NCI-H2029 treated with DMSO at 0.1 percent for 48 hours (cell line): ENCODE measurements at regions not wholly inside any gene's neighbourhood (a gene's known extent, or its start where the extent isn't known, plus 50 kb on each side); places are given as distances from the start of the nearest gene placed in this dataset.

Experiments
- DNase-seq: peaks from one replicate; lab custom pipeline; 2025; lab: John Stamatoyannopoulos, UW

DNA sequence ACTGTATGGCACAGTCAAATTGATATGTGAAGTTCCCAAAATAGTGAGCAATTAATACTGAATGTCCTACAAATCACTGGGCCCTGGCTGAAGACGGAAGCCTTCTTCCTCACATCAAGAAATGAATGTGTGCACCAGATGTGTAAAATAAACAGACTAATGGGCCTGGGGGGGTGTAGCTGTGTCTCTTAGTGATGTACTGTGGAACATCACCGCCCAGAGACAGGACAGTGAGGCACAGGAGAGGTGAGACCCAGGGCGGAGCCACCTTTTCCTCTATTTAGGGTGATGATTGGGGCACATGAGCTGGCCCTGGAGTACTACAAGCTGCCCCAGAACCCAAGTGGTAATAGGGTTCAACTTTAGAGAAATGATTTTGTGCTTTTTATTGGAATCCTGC is 368.5 kb upstream of the ARID1B start:
- DNase-seq = no peak

DNA sequence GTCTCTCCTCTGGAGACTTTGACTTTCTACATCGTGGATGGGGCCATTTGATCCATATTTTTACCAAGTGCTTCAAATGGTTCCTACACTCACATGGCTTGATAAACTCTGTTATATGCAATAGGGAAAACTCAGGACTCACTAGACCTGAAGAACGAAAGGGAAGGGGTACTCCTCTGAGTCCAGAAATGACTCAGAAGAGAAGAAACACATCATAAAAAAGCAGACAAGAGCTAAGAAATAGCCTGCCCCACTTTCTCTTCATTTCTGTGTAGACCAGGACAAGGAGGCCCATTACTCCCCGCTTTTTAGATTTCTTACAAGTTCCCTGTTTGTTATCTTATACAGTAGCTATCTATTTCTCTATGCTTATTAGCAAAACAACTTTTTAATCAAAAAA is 369.8 kb upstream of the ARID1B start:
- DNase-seq = no peak

- DNase-seq = no peak
These were observed 370.5 kb upstream of the ARID1B start for GRCh38 chr6:156406688-156407087.

DNA sequence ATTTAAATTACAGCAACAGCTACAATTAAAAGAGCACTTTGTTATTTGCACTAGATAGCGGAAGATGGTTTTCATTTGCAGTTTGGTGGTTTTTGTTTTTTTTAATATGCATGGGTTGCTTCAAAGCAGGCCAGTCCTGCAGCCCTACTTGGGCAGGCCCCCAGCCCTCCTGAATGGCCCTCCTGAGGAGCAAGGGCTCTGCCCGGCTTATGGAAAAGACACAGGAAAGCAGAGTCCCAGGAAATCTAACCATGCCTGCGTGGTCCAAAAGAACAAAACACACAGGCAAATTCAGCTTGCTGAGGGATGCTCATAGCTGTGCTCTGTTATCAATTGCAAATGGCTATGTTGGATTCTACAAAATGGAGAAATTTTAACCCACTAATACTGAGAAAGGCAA is 371.1 kb upstream of the ARID1B start:
- no peak for DNase-seq

- DNase-seq = no peak
These were observed 374.6 kb upstream of the ARID1B start for GRCh38 chr6:156402628-156403027.

- DNase-seq = no peak
These were observed 375.0 kb upstream of the ARID1B start for GRCh38 chr6:156402227-156402626.

- no peak for DNase-seq
These were observed 376.7 kb upstream of the ARID1B start for GRCh38 chr6:156400487-156400886.

DNA sequence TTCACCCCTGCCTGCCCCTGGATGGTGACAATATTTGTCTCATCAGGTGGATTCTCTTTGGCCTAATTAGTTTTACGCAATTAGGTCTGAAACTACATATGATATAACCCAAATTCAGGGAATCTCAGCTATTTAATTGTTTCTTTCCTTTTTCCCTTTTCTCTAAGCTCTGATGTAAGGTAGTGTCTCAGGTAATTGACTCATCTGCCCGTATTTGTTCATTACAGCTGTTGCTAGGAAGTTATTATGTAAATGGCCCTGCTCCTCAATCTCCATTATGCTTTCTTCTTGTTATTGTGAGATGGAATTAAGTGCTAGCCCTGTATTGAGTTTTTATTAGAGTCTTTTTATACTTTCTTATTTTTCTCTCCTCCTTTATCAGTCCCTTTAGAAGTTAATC is 378.2 kb upstream of the ARID1B start:
- no peak for DNase-seq

DNA sequence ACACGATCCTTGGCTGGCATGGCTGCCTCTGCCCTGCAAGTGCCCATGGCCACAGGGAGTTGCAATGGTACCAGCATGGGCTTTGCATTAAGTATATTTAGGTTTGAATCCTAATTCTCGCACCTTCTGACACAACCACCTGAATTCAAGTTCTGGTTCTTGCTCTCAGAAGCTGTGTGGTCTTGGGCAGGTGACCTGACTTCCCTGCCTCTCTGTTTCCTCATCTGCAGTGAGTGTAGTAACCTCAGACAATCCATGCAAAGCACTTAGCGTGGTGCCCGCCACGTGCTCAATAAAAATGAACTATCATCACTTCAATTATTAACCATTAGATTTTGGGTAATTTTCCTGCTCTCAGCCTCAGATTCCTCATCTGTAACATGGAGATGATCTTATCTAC is 378.8 kb upstream of the ARID1B start:
- DNase-seq = no peak

DNA sequence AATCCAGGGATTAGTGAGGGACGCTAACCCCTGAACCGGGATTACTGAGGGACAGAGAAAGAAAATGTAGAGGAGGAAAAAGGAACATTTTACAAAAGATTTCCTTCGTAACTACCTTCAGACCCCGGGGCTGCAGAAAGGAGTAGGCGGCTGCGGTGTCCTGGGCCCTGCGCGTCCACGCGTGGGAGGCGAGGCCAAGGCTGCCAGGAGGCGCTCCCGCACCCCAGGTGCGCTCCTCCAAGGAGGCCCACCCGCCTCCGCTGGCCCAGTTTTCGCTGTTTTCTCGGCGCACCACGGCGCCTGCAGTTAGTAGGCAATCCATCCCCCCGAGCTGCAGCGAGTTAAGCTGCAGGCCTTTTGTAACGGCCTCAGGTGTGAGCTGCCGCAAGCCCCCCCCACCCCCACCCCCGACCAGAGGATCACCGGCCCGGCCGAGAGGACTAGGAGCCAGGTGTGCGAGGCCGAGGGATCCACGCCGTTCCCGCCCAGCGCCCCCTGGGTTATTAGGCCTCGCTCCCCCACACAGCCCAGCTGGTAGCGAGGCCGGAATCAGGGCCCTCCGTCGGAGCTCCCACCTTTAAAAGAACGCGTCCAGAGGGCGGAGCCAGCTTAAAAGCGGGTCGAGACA is 380.3 kb upstream of the ARID1B start:
- DNase-seq = no peak

- DNase-seq = no peak
These were observed 381.0 kb upstream of the ARID1B start for GRCh38 chr6:156396068-156396771.

GRCh38 chr6:156395276-156395675 is 381.9 kb upstream of the ARID1B start:
- no peak for DNase-seq

DNA sequence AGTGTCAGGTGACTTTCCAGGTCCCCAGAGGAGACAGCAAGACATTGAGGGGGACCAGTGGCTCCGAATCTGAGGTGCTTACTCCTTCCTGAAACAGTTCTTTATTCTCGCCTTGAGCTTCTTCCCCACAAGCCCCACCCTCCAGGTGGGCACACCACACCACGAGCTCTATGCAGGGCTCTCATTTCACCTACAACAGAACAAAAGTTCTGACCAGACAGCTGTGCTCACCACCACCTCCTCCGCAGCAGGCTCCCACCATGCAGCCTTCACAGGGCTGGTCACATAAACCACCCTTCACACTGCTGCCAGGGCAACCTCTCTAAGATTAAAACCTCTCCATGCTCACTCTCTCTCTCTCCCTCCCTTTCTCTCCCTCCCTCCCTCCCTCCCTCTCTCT is 384.5 kb upstream of the ARID1B start:
- no peak for DNase-seq

GRCh38 chr6:156391977-156392376 is 385.2 kb upstream of the ARID1B start:
- no peak for DNase-seq

DNA sequence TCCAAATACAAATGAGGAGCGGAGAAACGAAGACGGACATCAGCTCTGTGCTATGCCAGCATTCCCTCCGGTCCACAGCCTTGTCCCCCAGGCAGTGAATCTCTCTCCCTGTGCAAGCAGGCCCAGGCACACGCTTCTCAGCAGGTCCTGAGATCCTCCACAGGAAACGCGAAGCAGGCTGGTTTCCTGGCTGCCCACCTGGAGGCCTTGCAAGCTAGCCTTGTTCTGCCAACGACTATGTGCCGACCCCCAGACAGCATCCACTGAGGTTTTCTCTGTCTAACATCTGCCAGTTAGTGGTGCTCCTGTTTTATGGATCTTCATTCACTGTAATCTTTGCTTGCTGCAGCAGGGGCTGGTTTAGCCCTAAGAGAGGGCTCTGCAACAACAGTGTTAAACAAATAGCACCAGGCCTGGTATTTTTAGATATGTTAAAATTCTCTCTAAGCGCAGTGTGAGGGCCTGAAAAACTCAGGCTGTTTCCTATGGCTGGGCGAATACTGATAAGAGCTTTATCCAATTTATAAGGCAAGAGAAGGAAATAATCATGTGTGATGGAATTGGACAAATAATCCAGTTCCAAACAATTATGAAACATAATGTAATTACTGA is 386.0 kb upstream of the ARID1B start:
- no peak for DNase-seq

GRCh38 chr6:156390621-156391020 is 386.6 kb upstream of the ARID1B start:
- DNase-seq = no peak

DNA sequence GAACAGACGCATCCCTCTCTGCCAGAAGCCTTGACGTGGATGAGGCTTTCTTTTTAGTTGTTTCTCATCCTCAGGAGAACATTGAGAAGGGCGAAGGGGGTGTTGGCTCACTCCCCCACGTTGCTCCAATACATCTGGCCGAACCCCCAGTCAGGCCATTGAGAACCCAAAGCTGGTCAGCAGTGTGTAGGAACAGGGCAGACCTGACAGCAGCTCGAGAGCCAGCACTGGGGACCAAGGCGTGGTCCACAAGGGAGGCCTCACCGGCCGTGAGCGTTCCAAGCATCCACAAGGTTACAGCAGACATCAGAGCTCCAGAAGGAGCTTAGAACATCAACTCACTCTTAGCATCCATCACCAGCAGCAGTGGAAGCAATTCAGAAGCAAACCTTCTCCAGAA is 387.9 kb upstream of the ARID1B start:
- no peak for DNase-seq

DNA sequence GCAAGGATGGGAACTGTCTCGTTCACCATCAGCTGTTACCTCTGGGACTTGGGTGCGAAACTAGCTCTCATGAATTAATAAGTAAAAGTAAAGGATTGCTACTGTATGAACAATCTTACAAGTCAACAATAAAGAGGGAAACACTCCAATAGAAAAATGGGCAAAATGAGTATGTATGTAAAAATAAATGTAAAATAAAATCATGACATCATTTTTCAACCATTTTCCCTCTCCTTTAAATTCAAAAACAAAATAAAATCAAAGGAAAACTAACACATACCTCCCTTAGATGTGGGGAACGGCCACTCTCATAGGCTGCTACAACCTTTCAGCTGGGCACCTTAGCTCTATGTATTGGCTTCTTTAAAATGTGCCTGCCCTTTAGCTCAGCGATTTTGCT is 389.7 kb upstream of the ARID1B start:
- DNase-seq = no peak

DNA sequence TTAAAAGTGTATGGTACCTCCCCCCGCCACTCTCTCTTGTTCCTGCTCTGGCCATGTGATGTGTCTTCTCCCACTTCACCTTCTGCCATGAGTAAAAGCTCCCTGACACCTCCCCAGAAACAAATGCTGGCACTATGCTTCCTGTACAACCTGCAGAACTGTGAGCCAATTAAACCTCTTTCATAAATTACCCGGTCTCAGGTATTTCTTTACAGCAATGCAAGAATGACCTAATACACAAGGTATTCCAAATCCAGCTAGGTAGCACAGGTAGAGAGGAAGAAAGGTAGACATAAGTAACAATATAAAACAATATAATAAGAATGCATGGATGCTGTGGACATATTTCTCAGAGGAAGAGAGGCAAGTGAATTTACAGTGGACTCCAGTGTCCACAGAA is 394.1 kb upstream of the ARID1B start:
- no peak for DNase-seq

DNA sequence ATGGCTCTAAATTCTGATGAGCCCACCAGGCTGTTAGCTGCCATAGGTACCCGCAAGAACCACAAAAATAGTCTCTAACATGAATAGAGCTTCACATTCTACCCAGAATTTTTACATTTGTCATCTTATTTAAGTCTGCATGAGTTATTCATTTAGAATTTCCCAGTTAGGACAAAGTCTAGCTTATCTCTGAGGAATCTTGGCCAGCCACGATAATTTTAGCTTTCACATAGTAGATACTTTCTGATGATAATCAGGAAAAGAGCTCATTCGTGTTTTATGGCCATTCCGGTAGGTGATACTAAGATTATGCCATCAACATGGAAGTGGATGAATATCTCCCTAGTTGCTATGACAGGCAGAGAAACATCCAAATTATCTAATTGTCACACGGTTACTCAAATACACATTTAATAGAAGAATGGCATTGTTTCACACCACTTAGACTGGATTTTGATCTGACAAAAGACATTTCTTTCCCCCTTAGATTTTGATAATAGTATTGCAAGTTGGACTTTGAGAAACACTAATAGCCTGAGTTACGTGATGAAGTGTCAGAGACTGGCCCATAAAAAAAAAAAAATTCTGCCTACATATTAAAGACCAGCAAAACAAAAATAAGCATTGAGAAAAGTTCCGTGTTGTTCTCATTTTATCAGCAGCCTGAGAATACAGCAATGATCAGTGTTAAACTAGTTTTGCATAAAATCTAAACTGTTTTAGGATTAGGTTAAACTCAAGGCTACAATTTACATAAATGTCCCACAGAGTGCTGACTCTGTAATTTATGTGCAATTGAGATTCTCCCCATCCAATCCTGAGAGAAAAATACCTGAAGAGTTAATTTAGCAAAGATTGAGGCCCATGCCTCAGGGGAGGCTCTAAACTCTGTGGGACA is 397.5 kb upstream of the ARID1B start:
- DNase-seq = no peak

DNA sequence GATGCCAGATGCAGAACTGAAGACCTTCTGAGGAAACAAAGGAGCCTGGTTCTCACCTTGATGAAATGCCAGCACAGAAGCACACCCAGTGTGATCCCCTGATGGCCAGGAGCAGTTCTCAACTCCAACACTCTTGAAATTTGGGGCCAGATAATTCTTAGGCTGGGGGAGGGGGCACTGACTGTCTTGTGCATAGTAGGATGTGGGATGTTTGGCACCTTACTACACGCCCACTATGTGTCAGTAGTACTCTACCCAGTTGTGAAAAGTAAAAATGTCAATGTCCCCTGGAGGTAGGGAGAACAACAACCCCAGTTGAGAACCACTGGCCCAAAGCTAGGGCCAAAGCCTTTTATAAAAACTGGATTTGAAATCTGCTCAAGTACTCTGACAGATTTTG is 398.3 kb upstream of the ARID1B start:
- DNase-seq = no peak

DNA sequence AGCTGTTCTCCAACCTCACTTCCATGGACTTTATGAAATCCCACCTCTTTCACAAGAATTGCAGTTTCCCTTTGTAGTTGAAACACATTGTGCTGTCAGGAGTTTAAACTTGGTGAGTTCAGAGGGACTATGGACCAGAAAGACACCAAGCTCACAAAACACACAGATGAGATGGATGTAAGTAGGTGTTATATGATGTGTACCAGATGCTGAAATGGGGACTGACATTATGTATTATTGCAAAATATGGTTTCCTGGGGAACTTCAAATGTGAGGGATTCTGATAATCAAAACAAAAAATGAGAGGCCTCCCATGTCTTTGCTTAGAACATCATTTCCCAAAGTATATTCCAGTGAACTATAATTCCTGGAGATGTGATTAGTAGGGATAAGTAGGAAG is 401.1 kb upstream of the ARID1B start:
- no peak for DNase-seq

DNA sequence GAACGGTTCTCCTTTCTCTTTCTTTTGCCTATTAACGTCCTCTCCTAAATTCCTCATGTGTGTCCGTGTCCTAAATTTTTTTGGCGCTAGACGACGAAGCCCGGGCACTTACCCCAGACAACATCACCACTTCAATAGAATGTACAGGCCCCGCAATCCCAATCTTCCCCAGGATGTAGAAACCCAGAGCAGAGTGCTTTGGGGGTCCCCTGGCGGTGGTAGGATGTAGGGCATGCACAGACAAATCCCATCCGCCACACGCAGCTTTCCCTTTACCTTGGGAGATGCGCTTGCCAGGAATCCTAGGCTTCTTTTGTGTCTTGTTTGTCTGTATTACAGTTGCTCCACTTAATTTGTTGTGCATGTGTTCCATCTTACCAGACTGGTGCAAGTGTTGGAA is 417.3 kb upstream of the ARID1B start:
- DNase-seq = no peak
